Activated T-cell treated with anti-CD3 and anti-CD28 coated beads, Interleukin-2, amount 50 U/mL, for 4 hours (primary cell): ENCODE measurements at regions not wholly inside any gene's neighbourhood (a gene's known extent, or its start where the extent isn't known, plus 50 kb on each side); places are given as distances from the start of the nearest gene placed in this dataset.

Source experiments
- ATAC-seq, 2 donors: fragments of 200-7000 bp; cut with Tn5 transposase; one replicate each; pipeline ENCODE4 v1.10.0; 2021
- DNase-seq: peaks from one replicate; pipeline ENCODE4 v3.0.0-alpha.2; 2020
- H3K27me3 Mint-ChIP-seq: one replicate; pipeline ENCODE4 v1.8.0; 2021; ENCODE audit warnings: low read depth, mixed read lengths
- H3K36me3 Mint-ChIP-seq: one replicate; pipeline ENCODE4 v1.8.0; 2022; ENCODE audit warnings: mixed read lengths; ENCODE audit not compliant: insufficient read depth
- H3K4me1 Mint-ChIP-seq: one replicate; pipeline ENCODE4 v1.8.0; 2021; ENCODE audit warnings: low read depth, mixed read lengths
- H3K4me3 Mint-ChIP-seq: one replicate; pipeline ENCODE4 v1.8.0; 2021; ENCODE audit warnings: mild to moderate bottlenecking, moderate library complexity, mixed read lengths
- H3K9me3 Mint-ChIP-seq: one replicate; pipeline ENCODE4 v1.8.0; 2021; ENCODE audit warnings: mixed read lengths

DNA sequence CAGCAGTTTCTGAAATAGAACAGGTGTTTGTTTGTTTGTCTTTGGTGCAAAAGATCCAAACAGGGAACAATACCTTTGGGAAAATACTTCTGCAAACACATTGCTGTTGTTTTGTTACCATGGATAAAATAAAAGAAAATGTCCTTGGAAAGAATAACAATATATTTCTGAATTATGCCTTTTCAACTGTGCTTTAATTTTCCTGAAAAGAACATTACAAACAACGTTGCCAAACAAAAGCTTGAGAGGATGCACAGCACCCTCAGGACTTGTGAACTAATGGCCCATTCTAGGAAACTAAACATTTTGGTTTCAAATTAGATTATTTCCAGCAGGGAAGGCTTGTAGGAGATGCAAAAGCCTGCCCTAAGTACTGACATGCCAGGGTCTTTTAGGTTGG lies 967.2 kb downstream of the TLE4 start:
- H3K4me3 Mint-ChIP-seq, result no peak overlapping the region
- H3K36me3 Mint-ChIP-seq, result no peaks in the 10 kb centered on the region
- H3K9me3 Mint-ChIP-seq, result peaks cover 7% of the 10 kb centered on the region
- H3K27me3 Mint-ChIP-seq, result no peaks in the 10 kb centered on the region
- no peak for ATAC-seq
- no peaks in the 10 kb centered on the region for H3K4me1 Mint-ChIP-seq
- no peak for DNase-seq

DNA sequence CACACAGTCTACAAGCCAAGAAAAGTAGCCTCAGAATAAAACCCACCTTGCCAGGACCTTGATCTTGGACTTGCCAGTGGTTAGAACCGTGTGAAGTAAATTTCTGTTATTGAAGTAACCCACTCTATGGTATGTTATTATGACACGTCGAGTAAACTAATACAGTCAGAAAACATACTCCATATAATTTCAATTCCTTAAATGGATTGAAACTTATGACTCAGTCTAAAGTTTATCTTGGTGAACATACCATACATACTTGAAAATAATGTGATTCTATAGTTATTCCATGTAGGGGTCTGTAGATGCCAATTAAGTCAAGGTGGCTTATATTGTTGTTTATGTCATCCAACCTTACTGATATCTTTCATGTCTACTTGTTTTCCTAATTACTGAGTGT lies 950.7 kb downstream of the TLE4 start:
- Mint-ChIP-seq H3K9me3 (peaks cover 17% of the 10 kb centered on the region), H3K27me3 (no peaks in the 10 kb centered on the region), H3K4me3 (no peak overlapping the region), H3K36me3 (no peaks in the 10 kb centered on the region), H3K4me1 (no peaks in the 10 kb centered on the region)
- ATAC-seq (no peak), DNase-seq (no peak)

- no peaks in the 10 kb centered on the region for H3K36me3 Mint-ChIP-seq
- H3K27me3 Mint-ChIP-seq, result no peaks in the 10 kb centered on the region
- H3K4me1 Mint-ChIP-seq, result no peaks in the 10 kb centered on the region
Observed at GRCh38 chr9:80521151-80521550, 949.4 kb downstream of the TLE4 start.

GRCh38 chr9:80520231-80520630 lies 948.5 kb downstream of the TLE4 start:
- Mint-ChIP-seq H3K27me3 (no peaks in the 10 kb centered on the region), H3K9me3 (peaks cover 12% of the 10 kb centered on the region), H3K4me1 (no peaks in the 10 kb centered on the region), H3K4me3 (no peak overlapping the region), H3K36me3 (no peaks in the 10 kb centered on the region)
- DNase-seq, result no peak
- no peak for ATAC-seq

More at GRCh38 chr9:80521151-80521550, 949.4 kb downstream of the TLE4 start:
- ATAC-seq (no peak), DNase-seq (no peak)
- no peak overlapping the region for H3K4me3 Mint-ChIP-seq
- H3K9me3 Mint-ChIP-seq, result peaks cover 14% of the 10 kb centered on the region

DNA sequence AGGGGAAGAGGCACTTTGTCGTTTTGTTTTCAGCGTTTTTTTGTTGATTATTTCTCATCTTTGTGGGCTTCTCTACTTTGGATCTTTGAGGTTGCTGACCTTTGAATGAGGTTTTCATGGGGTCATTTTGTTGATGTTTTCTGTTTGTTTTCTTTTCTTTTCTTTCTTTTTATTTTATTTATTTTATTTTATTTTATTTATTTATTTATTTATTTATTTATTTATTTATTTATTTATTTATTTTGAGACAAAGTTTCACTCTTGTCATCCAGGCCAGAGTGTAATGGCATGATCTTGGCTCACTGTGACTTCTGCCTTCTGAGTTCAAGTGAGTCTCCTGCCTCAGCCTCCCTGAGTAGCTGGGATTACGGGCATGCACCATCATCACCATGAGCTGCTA lies 946.7 kb downstream of the TLE4 start:
- DNase-seq (no peak), ATAC-seq (no peak)
- no peaks in the 10 kb centered on the region for H3K36me3 Mint-ChIP-seq
- no peak overlapping the region for H3K4me3 Mint-ChIP-seq
- H3K27me3 Mint-ChIP-seq, result no peaks in the 10 kb centered on the region
- H3K4me1 Mint-ChIP-seq, result no peaks in the 10 kb centered on the region
- H3K9me3 Mint-ChIP-seq, result peaks cover 12% of the 10 kb centered on the region

- no peaks in the 10 kb centered on the region for H3K27me3 Mint-ChIP-seq
- H3K4me1 Mint-ChIP-seq, result no peaks in the 10 kb centered on the region
- DNase-seq (no peak), ATAC-seq (no peak)
- no peak overlapping the region for H3K4me3 Mint-ChIP-seq
- no peaks in the 10 kb centered on the region for H3K36me3 Mint-ChIP-seq
- peaks cover 12% of the 10 kb centered on the region for H3K9me3 Mint-ChIP-seq
Observed at GRCh38 chr9:80516679-80517078, 944.9 kb downstream of the TLE4 start.

DNA sequence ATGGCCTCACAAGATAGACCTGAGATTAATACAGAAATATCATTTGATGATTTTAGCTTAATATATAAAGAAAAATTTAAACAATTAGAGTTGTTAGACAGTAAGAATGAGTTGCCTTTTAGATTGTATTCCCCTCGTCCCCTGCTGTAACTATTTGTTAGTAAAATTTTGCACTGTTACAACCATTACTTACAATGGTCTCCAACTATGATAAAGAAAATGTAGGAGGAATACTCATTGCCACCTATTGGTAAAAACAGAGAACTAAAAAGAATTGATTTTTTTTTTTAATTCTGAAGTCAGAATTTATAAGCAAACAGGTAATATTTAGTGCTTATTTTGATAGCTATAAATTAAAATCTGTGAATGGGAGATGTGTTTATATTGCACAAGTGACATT lies 937.6 kb downstream of the TLE4 start:
- no peaks in the 10 kb centered on the region for H3K27me3 Mint-ChIP-seq
- DNase-seq (no peak), ATAC-seq (no peak)
- H3K36me3 Mint-ChIP-seq, result no peaks in the 10 kb centered on the region
- H3K4me1 Mint-ChIP-seq, result no peaks in the 10 kb centered on the region
- H3K4me3 Mint-ChIP-seq, result no peak overlapping the region
- peaks cover 3% of the 10 kb centered on the region for H3K9me3 Mint-ChIP-seq

DNA sequence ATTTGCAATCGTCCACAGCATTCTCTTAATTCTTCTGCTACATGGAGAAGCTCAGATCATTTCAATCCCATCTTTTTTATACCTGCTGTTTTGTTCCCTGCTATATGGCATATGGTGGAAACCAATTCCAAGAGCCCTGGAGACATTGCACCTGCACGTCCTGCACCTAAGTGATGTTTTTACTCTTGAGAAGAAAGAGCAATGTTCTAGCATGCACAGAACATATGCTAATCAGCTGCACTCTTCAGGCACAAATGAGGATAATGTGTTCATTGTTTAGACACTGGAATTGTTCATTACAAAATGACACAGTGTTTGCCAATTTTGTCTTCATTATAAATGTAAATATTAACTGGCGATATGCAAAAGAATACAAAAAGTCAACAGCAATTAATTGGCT lies 935.8 kb downstream of the TLE4 start:
- H3K4me1 Mint-ChIP-seq, result no peaks in the 10 kb centered on the region

GRCh38 chr9:80504601-80505230 lies 933.0 kb downstream of the TLE4 start:
- H3K4me3 Mint-ChIP-seq, result no peak overlapping the region
- H3K4me1 Mint-ChIP-seq, result no peaks in the 10 kb centered on the region
- no peaks in the 10 kb centered on the region for H3K9me3 Mint-ChIP-seq
- no peaks in the 10 kb centered on the region for H3K36me3 Mint-ChIP-seq
- ATAC-seq (no peak), DNase-seq (no peak)
- H3K27me3 Mint-ChIP-seq, result no peaks in the 10 kb centered on the region

More for the DNA sequence above, 935.8 kb downstream of the TLE4 start:
- Mint-ChIP-seq H3K4me3 (no peak overlapping the region), H3K36me3 (no peaks in the 10 kb centered on the region), H3K9me3 (peaks cover 3% of the 10 kb centered on the region), H3K27me3 (no peaks in the 10 kb centered on the region)
- DNase-seq (no peak), ATAC-seq (no peak)

DNA sequence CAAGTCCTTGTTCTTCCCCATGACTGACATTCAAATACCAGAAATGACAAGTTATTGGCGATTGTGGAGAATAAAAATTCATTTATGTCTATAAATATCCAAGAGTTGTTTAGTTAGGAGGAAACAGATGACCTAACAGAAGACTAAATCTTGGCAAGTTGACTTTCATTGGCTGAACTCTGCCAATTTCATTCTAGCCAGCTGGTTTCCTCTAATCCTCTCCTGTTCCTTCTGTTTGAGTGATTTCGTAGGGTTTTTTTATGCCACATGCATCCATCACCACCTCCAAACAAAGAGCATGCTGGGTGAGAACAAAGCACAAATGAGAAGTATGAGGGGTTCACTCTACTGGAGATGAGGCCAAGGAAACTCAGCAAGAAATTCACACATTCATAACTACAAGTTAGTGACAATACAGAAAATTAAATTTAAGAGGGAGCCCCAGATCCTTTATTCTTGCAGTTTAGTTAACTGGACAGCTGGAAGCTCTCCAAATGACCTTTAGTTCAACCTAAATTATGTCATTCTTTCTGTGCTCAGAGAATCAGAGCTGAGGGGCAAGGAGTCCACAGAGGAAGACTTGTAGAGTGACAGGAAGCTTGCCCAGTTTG lies 932.0 kb downstream of the TLE4 start:
- Mint-ChIP-seq H3K27me3 (no peaks in the 10 kb centered on the region), H3K36me3 (no peaks in the 10 kb centered on the region)
- no peak for ATAC-seq

GRCh38 chr9:80502306-80502705 lies 930.5 kb downstream of the TLE4 start:
- Mint-ChIP-seq H3K4me3 (no peak overlapping the region), H3K27me3 (no peaks in the 10 kb centered on the region), H3K9me3 (peaks cover 1% of the 10 kb centered on the region), H3K36me3 (no peaks in the 10 kb centered on the region), H3K4me1 (no peaks in the 10 kb centered on the region)
- no peak for ATAC-seq
- DNase-seq, result no peak

More for the DNA sequence above, 932.0 kb downstream of the TLE4 start:
- no peaks in the 10 kb centered on the region for H3K4me1 Mint-ChIP-seq
- no peak overlapping the region for H3K4me3 Mint-ChIP-seq
- H3K9me3 Mint-ChIP-seq, result no peaks in the 10 kb centered on the region
- DNase-seq, result no peak

GRCh38 chr9:80501635-80502034 lies 929.9 kb downstream of the TLE4 start:
- DNase-seq, result no peak
- ATAC-seq, result no peak
- H3K4me3 Mint-ChIP-seq, result no peak overlapping the region
- no peaks in the 10 kb centered on the region for H3K27me3 Mint-ChIP-seq
- H3K9me3 Mint-ChIP-seq, result peaks cover 4% of the 10 kb centered on the region
- H3K36me3 Mint-ChIP-seq, result no peaks in the 10 kb centered on the region
- H3K4me1 Mint-ChIP-seq, result no peaks in the 10 kb centered on the region

GRCh38 chr9:80500300-80500699 lies 928.5 kb downstream of the TLE4 start:
- Mint-ChIP-seq H3K27me3 (no peaks in the 10 kb centered on the region), H3K4me3 (no peak overlapping the region), H3K9me3 (peaks cover 10% of the 10 kb centered on the region), H3K4me1 (no peaks in the 10 kb centered on the region), H3K36me3 (no peaks in the 10 kb centered on the region)
- DNase-seq, result no peak
- no peak for ATAC-seq

DNA sequence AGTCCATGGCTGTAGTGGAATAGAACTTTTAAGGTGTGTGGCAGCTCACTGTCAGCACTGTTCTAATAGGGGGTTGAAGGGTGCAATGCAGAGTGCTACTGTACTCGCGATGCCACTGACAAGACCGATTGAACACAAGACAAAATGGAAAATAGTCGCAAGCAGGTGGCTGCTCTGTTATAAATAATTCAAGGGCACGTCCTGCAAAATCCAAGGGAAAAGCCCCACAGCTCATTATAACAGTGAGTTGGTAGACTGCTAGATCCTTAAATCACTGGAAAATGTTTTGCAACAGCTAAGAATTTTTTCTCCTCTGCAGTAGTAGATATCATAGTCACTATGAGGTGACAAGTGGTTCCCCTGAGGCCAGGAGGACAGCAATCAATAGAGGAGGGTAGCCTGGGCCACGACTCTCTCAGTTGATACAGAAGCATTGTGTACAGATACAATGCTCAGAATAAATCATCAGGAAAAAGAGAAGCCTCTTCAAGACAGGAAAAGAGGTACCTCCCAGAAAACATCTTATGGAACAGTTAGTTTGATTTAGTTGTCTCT lies 926.3 kb downstream of the TLE4 start:
- no peaks in the 10 kb centered on the region for H3K27me3 Mint-ChIP-seq

GRCh38 chr9:80496901-80497556 lies 925.3 kb downstream of the TLE4 start:
- DNase-seq (no peak), ATAC-seq (no peak)
- Mint-ChIP-seq H3K36me3 (no peaks in the 10 kb centered on the region), H3K4me3 (no peak overlapping the region), H3K9me3 (peaks cover 16% of the 10 kb centered on the region), H3K4me1 (no peaks in the 10 kb centered on the region), H3K27me3 (no peaks in the 10 kb centered on the region)

More for the DNA sequence above, 926.3 kb downstream of the TLE4 start:
- no peak for ATAC-seq
- H3K36me3 Mint-ChIP-seq, result no peaks in the 10 kb centered on the region
- no peak for DNase-seq
- H3K9me3 Mint-ChIP-seq, result peaks cover 16% of the 10 kb centered on the region
- H3K4me3 Mint-ChIP-seq, result no peak overlapping the region
- no peaks in the 10 kb centered on the region for H3K4me1 Mint-ChIP-seq
